ENCODE measurements at regions not wholly inside any gene's neighbourhood (a gene's known extent, or its start where the extent isn't known, plus 50 kb on each side); places are given as distances from the start of the nearest gene placed in this dataset.

GRCh38 chr16:51952500-51952899 lies 594.4 kb downstream of the TOX3 start:
- DNase-seq = no peak

- DNase-seq = no peak
Observed at GRCh38 chr16:51951668-51952298, 595.2 kb downstream of the TOX3 start.

GRCh38 chr16:51950118-51950780 lies 596.7 kb downstream of the TOX3 start:
- no peak for DNase-seq

GRCh38 chr16:51949282-51949681 lies 597.7 kb downstream of the TOX3 start:
- no peak for DNase-seq

- DNase-seq = no peak
Observed at GRCh38 chr16:51941412-51941811, 605.5 kb downstream of the TOX3 start.

GRCh38 chr16:51940183-51940582 lies 606.8 kb downstream of the TOX3 start:
- DNase-seq = no peak

- no peak for DNase-seq
Observed at GRCh38 chr16:51939378-51939871, 607.5 kb downstream of the TOX3 start.

- no peak for DNase-seq
Observed at GRCh38 chr16:51938861-51939260, 608.1 kb downstream of the TOX3 start.

- DNase-seq = no peak
Observed at GRCh38 chr16:51937771-51938170, 609.2 kb downstream of the TOX3 start.

GRCh38 chr16:51936846-51937245 lies 610.1 kb downstream of the TOX3 start:
- DNase-seq = no peak

GRCh38 chr16:51932317-51932716 lies 614.6 kb downstream of the TOX3 start:
- no peak for DNase-seq

- DNase-seq = no peak
Observed at GRCh38 chr16:51931653-51932052, 615.3 kb downstream of the TOX3 start.

GRCh38 chr16:51924744-51925143 lies 622.2 kb downstream of the TOX3 start:
- DNase-seq = no peak

GRCh38 chr16:51922476-51922875 lies 624.5 kb downstream of the TOX3 start:
- DNase-seq = no peak

GRCh38 chr16:51919736-51920135 lies 627.2 kb downstream of the TOX3 start:
- no peak for DNase-seq

- no peak for DNase-seq
Observed at GRCh38 chr16:51916814-51917213, 630.1 kb downstream of the TOX3 start.

GRCh38 chr16:51916231-51916630 lies 630.7 kb downstream of the TOX3 start:
- no peak for DNase-seq

GRCh38 chr16:51907680-51908079 lies 639.3 kb downstream of the TOX3 start:
- DNase-seq = no peak

GRCh38 chr16:51900221-51900780 lies 646.6 kb downstream of the TOX3 start:
- no peak for DNase-seq

GRCh38 chr16:51898872-51899271 lies 648.1 kb downstream of the TOX3 start:
- no peak for DNase-seq

GRCh38 chr16:51896013-51896412 lies 650.9 kb downstream of the TOX3 start:
- DNase-seq = no peak

GRCh38 chr16:51892293-51893007 lies 654.5 kb downstream of the TOX3 start:
- DNase-seq = no peak

GRCh38 chr16:51888534-51888933 lies 658.4 kb downstream of the TOX3 start:
- DNase-seq = no peak

GRCh38 chr16:51888016-51888415 lies 658.9 kb downstream of the TOX3 start:
- DNase-seq = no peak

Data from CD4-positive, alpha-beta T cell treated with Interferon gamma for 1 hour (primary cell).